ENCODE measurements at regions not wholly inside any gene's neighbourhood (a gene's known extent, or its start where the extent isn't known, plus 50 kb on each side); places are given as distances from the start of the nearest gene placed in this dataset.

GRCh38 chr2:11030909-11031308, 119.2 kb downstream of the KCNF1 start:
- no peak for TF ChIP-seq CTCF (IDR thresholded peaks at IDR 0.05)
- no peak for TF ChIP-seq POLR2A (IDR thresholded peaks at IDR 0.05)
